SHP77 treated with DMSO at 0.1 percent for 48 hours (cell line): ENCODE measurements at regions not wholly inside any gene's neighbourhood (a gene's known extent, or its start where the extent isn't known, plus 50 kb on each side); places are given as distances from the start of the nearest gene placed in this dataset.
"Not testable (repeated sequence)": the region's sequence is repeated elsewhere in the genome, so short reads cannot be mapped to it uniquely, and the experiment has no call there.

Experiments
- DNase-seq: peaks from one replicate; lab custom pipeline; 2025; lab: John Stamatoyannopoulos, UW

- DNase-seq, result no peak
Observed at GRCh38 chr17:77619851-77620250, 338.7 kb upstream of the TNRC6C start.

DNA sequence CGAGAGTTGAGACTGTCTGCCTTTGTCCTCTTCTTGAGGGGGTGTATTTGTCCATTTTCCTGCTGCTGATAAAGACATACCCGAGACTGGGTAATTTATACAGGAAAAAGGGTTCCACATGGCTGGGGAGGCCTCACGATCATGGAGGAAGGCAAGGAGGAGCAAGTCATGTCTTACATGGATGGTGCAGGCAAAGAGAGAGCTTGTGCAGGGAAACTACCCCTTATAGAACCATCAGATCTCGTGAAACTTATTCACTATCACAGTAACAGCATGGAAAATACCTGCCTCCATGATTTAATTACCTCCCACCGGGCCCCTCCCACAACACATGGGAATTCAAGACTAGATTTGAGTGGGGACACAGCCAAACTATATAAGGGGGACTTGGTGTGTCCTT is 338.2 kb upstream of the TNRC6C start:
- no peak for DNase-seq

- DNase-seq, result not testable (repeated sequence)
Observed at GRCh38 chr17:77622084-77622483, 336.4 kb upstream of the TNRC6C start.

DNA sequence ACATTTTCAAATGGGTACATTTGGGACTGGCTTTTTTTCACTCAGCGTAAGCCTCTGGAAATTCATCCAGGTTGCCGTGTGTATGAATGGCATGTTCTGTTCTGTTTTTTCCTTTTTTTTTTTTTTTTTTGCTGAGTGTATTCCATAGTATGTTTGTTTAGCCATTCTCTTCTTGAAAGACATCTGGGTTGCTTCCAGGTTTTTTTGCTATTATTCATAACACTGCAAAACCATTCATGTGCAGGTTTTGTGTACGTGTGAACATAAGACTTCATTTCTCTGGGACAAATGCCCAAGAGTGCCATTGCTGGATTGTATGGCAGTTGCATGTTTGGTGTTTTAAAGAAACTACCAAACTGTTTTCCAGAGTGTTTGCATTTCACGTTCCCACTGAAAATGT is 335.9 kb upstream of the TNRC6C start:
- no peak for DNase-seq

- DNase-seq, result not testable (repeated sequence)
Observed at GRCh38 chr17:77623321-77623720, 335.2 kb upstream of the TNRC6C start.

DNA sequence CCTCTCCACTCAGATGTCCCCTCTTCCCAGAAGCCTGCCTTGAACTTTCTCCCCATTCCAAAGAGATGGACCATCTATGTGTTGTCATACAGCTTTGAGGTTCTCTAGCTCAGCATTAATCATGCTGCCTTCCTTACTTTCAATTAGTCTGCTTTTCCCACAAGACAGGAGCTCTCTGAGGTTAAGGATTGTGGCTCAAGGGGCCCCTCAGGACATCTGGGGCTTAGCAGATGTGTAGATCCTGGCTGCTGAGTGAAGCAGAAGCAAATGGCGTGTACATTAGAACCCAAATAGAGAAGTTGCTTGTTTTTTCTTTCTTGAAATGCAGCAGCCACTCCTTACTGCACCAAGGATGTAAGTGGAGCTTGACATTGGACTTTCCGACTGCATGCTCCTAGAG is 330.5 kb upstream of the TNRC6C start:
- no peak for DNase-seq

- not testable (repeated sequence) for DNase-seq
Observed at GRCh38 chr17:77629284-77629683, 329.2 kb upstream of the TNRC6C start.

GRCh38 chr17:77631307-77631706 is 327.2 kb upstream of the TNRC6C start:
- DNase-seq, result no peak

GRCh38 chr17:77632619-77633018 is 325.9 kb upstream of the TNRC6C start:
- DNase-seq, result no peak

GRCh38 chr17:77634710-77635109 is 323.8 kb upstream of the TNRC6C start:
- DNase-seq, result no peak

- no peak for DNase-seq
Observed at GRCh38 chr17:77635176-77635575, 323.3 kb upstream of the TNRC6C start.

GRCh38 chr17:77635785-77636184 is 322.7 kb upstream of the TNRC6C start:
- not testable (repeated sequence) for DNase-seq

GRCh38 chr17:77636835-77637817 is 321.4 kb upstream of the TNRC6C start:
- DNase-seq, result no peak

GRCh38 chr17:77637818-77638575 is 320.5 kb upstream of the TNRC6C start:
- no peak for DNase-seq

DNA sequence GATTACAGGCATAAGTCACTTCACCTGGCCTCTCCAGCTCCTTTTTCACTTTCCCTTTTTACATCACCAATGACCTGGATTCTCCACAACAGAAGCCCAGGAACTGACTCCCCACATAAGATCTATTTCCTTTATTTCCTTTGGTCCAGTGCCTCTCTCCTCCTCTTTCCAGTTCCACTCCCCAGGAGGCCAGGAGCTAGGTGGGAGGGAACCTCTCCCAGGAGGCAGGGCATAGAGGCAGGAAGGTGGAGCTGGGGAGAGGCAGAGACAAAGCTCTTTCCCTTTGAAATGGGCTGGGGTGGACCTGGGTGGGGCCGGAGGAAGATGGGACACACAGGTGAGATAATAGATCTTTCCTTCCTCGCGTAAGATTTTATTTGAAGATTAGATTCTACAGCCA is 318.3 kb upstream of the TNRC6C start:
- DNase-seq, result no peak

GRCh38 chr17:77640916-77641605 is 317.4 kb upstream of the TNRC6C start:
- no peak for DNase-seq

GRCh38 chr17:77641718-77642117 is 316.8 kb upstream of the TNRC6C start:
- no peak for DNase-seq

- peak; percentile 46 for DNase-seq
Observed at GRCh38 chr17:77644181-77645071, 314.1 kb upstream of the TNRC6C start.

DNA sequence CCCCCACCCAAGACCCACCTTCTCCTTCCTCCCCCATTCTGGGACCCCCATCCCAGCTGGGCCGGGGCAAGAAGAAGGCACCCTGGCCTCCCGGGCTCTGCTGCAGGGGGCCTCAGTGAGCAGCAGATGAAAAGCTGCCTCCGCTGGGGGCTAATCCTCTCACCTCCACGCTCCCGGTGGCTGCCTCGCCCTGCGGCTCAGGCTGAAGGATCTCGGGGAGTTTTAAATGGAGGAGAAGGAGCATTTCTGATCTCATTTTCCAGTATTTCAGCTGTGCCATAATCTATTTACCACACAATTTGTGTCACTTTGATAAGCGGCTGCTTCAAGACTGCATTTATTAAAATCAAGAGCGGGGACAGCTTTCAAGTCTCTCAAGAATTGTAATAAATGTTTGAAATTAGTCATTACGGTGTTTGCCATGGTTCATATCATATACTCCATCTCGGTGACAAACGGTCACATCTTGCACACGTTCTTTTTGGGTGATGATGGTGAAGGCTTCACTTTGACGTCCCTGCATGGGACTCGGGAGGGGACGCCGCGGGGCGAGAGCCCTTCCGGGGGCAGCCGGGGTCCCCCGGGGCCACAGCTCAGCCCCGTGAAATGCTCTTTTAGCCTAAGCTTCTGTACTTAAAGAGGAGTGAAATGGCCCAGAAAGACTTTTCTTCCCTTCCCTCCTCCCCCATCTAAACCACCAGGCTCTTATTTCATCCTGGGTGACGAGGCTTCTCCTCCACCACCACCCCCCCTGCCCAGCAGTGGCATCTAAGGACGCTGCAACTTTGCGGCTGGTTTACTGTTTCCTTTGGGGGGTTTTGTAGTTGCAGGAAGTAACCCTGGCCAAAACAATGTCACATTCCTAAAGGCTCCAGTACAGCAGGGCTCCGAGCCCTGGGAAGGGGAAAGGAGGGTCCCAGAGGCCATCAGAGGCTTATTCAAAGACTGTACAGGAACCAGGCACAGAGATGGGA is 313.1 kb upstream of the TNRC6C start:
- DNase-seq, result no peak

GRCh38 chr17:77646046-77646430 is 312.5 kb upstream of the TNRC6C start:
- DNase-seq, result no peak
